Astrocyte of the spinal cord (primary cell): ENCODE measurements at regions not wholly inside any gene's neighbourhood (a gene's known extent, or its start where the extent isn't known, plus 50 kb on each side); places are given as distances from the start of the nearest gene placed in this dataset.

Experiments used
- DNase-seq: peaks from one replicate; pipeline ENCODE4 v3.0.0; 2011; ENCODE audit warnings: low read depth, low spot score
- H3K4me3 ChIP-seq: 2 replicates; pipeline ENCODE4 v1.5.1; 2011; ENCODE audit warnings: low read depth, mild to moderate bottlenecking, low read length, moderate library complexity
- in situ Hi-C: cut with HindIII; loops from 2 replicates; pipeline ENCODE4 v1.10.0; 2017; ENCODE audit warnings: low sequenced_read_pairs
- TF ChIP-seq, protein P1 (sequence below): IDR thresholded peaks from 2 replicates; pipeline ENCODE4 v1.5.1; 2012; ENCODE audit warnings: low read depth, mild to moderate bottlenecking, low read length, inconsistent platforms

DNA sequence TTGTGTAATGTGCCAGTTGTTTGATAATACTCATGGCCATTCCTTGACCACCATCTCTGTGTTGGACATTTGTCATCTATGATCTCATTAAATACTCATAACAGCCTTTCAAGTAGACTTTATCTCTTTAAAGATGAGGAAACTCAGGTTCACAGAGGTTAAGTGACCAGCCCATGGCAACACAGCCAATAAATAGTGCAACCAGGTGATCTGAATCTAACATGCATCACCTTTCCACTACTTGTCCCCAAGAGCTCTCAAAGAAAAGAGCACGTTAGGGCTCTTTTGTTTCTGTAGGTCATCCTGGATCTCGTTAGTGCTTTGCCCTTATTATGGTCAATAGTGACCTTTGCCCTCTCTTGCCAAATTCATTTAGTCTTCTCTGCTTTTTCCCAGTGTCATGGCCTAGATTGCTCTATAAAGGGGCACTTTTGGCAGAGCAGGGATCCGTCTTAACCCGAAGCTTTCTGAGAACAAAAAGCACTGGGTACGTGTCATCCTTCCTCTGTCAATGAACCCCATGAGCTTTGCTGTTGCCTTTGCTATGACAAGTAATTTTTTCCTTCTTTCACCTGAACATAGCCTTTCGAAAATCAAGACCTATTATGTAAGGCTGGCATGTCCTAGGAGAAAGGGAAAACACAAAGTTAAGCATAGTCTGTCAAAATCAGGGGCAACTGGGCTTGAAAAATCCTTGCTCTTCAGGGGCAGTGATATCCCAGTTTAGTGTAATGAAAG is 88.0 kb upstream of the PLXNA2 start:
- DNase-seq: no peak

DNA sequence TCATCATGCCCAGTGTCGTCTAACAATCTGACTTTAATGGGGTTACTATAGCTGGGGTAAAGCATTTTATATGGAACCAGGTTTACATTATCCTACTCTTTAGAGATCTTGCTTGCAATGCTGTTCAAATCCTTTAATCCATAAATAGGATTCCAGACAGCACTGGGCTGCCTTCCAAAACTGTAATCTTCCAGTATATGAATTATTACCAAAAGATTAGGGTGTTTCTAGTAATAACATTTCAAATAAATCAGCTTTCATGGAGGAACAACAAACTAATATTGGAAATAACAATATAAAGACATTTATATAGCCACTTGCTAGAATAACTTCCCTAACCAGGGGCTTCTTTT is 88.6 kb upstream of the PLXNA2 start:
- in situ Hi-C loops: no loop called here
- no peak for DNase-seq
- no peak overlapping the region for H3K4me3 ChIP-seq
- TF ChIP-seq, protein P1, sequence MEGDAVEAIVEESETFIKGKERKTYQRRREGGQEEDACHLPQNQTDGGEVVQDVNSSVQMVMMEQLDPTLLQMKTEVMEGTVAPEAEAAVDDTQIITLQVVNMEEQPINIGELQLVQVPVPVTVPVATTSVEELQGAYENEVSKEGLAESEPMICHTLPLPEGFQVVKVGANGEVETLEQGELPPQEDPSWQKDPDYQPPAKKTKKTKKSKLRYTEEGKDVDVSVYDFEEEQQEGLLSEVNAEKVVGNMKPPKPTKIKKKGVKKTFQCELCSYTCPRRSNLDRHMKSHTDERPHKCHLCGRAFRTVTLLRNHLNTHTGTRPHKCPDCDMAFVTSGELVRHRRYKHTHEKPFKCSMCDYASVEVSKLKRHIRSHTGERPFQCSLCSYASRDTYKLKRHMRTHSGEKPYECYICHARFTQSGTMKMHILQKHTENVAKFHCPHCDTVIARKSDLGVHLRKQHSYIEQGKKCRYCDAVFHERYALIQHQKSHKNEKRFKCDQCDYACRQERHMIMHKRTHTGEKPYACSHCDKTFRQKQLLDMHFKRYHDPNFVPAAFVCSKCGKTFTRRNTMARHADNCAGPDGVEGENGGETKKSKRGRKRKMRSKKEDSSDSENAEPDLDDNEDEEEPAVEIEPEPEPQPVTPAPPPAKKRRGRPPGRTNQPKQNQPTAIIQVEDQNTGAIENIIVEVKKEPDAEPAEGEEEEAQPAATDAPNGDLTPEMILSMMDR: no peak

More for the DNA sequence above, 88.0 kb upstream of the PLXNA2 start:
- no peak overlapping the region for H3K4me3 ChIP-seq
- in situ Hi-C loops: no loop called here
- TF ChIP-seq, protein P1: no peak

DNA sequence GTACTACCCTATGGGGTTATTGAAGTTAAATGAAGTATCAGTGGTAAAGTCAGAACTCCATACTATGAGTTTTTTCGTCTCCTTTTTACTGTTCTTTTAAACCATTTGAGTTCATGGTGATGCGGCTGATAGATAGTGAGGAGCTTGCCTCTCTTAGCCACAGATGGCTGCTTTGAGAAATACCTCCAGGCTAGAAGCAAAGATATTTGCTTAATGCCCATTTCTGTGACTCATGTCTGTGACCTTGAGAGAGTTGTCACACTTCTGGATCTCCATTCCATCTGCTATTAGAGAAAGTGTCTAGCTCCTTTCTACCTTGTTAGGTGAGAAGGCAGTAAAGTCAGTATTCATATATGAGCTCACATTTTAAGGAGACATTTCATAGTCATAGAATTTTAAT is 89.5 kb upstream of the PLXNA2 start:
- in situ Hi-C loops: no loop called here
- H3K4me3 ChIP-seq: no peak overlapping the region
- DNase-seq: no peak
- TF ChIP-seq, protein P1: no peak

GRCh38 chr1:208335371-208336136 is 91.4 kb upstream of the PLXNA2 start:
- DNase-seq: no peak
- in situ Hi-C loops: no loop called here
- H3K4me3 ChIP-seq: no peak overlapping the region
- TF ChIP-seq, protein P1: no peak

DNA sequence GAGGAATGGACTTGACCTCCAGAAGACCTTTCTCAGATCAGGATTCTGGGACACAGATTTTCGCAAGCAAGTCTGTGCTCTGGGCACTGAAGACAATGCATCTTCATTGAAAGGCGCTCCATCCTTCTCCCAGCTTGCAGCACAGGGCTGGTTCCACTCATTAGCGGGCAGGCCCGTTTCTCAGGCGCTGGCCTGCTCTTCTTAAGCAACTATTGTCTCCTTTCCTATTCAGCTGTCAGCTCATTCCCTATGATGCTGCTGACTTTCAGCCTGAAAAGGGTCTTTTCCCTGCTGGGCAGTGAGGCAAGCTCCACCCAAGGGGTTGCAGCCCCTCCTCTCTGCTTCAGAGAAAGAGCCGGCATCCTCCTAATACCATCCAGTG is 91.9 kb upstream of the PLXNA2 start:
- in situ Hi-C loops: no loop called here
- TF ChIP-seq, protein P1: no peak

DNA sequence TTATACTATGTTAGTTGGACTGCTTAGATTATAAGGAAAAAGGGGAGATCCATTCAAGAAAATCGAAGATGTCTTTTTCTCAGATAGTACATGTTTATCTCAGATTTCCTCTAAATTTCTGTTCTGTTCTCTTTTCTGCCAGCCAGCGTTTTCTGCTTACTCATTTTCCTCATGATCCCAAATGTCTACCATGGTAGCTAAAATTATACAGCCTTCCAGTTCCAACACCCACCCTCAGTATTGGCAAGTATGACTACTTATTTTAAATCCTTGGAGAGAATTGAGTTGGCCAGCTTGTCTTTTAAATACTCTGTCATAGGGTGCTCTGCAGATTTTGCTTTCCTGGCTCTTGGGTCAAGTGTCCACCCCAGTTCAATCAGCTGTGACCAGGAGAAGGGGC is 95.7 kb upstream of the PLXNA2 start:
- no peak overlapping the region for H3K4me3 ChIP-seq
- in situ Hi-C loops: no loop called here
- DNase-seq: no peak
- TF ChIP-seq, protein P1: no peak

More for the DNA sequence above, 91.9 kb upstream of the PLXNA2 start:
- DNase-seq: no peak
- no peak overlapping the region for H3K4me3 ChIP-seq
